GM21515 (cell line): ENCODE measurements at regions not wholly inside any gene's neighbourhood (a gene's known extent, or its start where the extent isn't known, plus 50 kb on each side); places are given as distances from the start of the nearest gene placed in this dataset.

Source experiments
- ATAC-seq: cut with Tn5 transposase; IDR thresholded peaks from one replicate; pipeline ENCODE4 v1.9.1; 2021; ENCODE audit not compliant: unreplicated experiment

- no peak for ATAC-seq
Observed at GRCh38 chr2:122816803-122817202, 1061.4 kb downstream of the TSN start.

- no peak for ATAC-seq
Observed at GRCh38 chr2:122822319-122822718, 1066.9 kb downstream of the TSN start.

- no peak for ATAC-seq
Observed at GRCh38 chr2:122830157-122830556, 1074.7 kb downstream of the TSN start.

GRCh38 chr2:122831649-122832048 lies 1076.2 kb downstream of the TSN start:
- ATAC-seq: no peak

GRCh38 chr2:122843503-122843902 lies 1088.1 kb downstream of the TSN start:
- ATAC-seq: no peak

GRCh38 chr2:122851161-122851560 lies 1095.7 kb downstream of the TSN start:
- no peak for ATAC-seq

- ATAC-seq: no peak
Observed at GRCh38 chr2:122851972-122852531, 1096.6 kb downstream of the TSN start.

GRCh38 chr2:122856696-122857095 lies 1101.2 kb downstream of the TSN start:
- no peak for ATAC-seq

GRCh38 chr2:122858075-122858702 lies 1102.7 kb downstream of the TSN start:
- no peak for ATAC-seq

- ATAC-seq: no peak
Observed at GRCh38 chr2:122858813-122859212, 1103.4 kb downstream of the TSN start.

- ATAC-seq: no peak
Observed at GRCh38 chr2:122859260-122859659, 1103.8 kb downstream of the TSN start.

GRCh38 chr2:122863532-122863931 lies 1108.1 kb downstream of the TSN start:
- ATAC-seq: no peak

GRCh38 chr2:122864728-122865127 lies 1109.3 kb downstream of the TSN start:
- no peak for ATAC-seq

GRCh38 chr2:122866095-122866494 lies 1110.6 kb downstream of the TSN start:
- ATAC-seq: no peak

GRCh38 chr2:122867941-122868340 lies 1112.5 kb downstream of the TSN start:
- ATAC-seq: no peak

- no peak for ATAC-seq
Observed at GRCh38 chr2:122868646-122869275, 1113.3 kb downstream of the TSN start.

GRCh38 chr2:122873951-122874350 lies 1118.5 kb downstream of the TSN start:
- no peak for ATAC-seq

- ATAC-seq: no peak
Observed at GRCh38 chr2:122875091-122875865, 1119.8 kb downstream of the TSN start.

- no peak for ATAC-seq
Observed at GRCh38 chr2:122883849-122884248, 1128.4 kb downstream of the TSN start.

- ATAC-seq: no peak
Observed at GRCh38 chr2:122884889-122885288, 1129.4 kb downstream of the TSN start.

- no peak for ATAC-seq
Observed at GRCh38 chr2:122885436-122885835, 1130.0 kb downstream of the TSN start.
